A549 (cell line): ENCODE measurements at regions not wholly inside any gene's neighbourhood (a gene's known extent, or its start where the extent isn't known, plus 50 kb on each side); places are given as distances from the start of the nearest gene placed in this dataset.

Experiments
- ATAC-seq, 2 experiments: fragments of 200-7000 bp in 1 of 2; fragments of >200 bp in 1 of 2; cut with Nextera tagmentation in 1 of 2; cut with Tn5 transposase in 1 of 2; 3 replicates each; pipeline versions ENCODE4 v1.8.0 to v1.9.1; 2018 to 2020; ENCODE audit warnings: mild to moderate bottlenecking in 1 of 2, moderate library complexity in 1 of 2
- CTCF ChIA-PET: fragments of 300-600 bp; sonication (Branson Sonifier 250); formaldehyde crosslinking; extraction: SDS; loops from one replicate; lab custom pipeline; 2021; ENCODE audit warnings: antibody characterized with exemption, inconsistent platforms; lab: Yijun Ruan, JAX
- POLR2A ChIA-PET: fragments of 350-600 bp; formaldehyde crosslinking; extraction: SDS; loops from one replicate; lab custom pipeline; 2021; ENCODE audit warnings: antibody characterized with exemption, inconsistent platforms; lab: Yijun Ruan, JAX
- DNase-seq, 2 experiments: peaks; one replicate each; pipeline versions ENCODE4 v3.0.0 to v3.0.0-alpha.2; 2011 to 2016; ENCODE audit warnings: low read depth in 1 of 2, low spot score in 1 of 2
- FAIRE-seq: peaks from 2 replicates; lab custom pipeline; 2011; peaks lifted over from hg19 to GRCh38; lab: Jason Lieb, UNC
- H3K27ac ChIP-seq, 2 experiments: fragments of >200 bp; sonication (Bioruptor Twin); formaldehyde crosslinking; 3 replicates each; pipeline ENCODE4 v1.5.1; 2016 to 2017
- H3K4me1 ChIP-seq: fragments of >200 bp; sonication (Bioruptor Twin); formaldehyde crosslinking; 3 replicates; pipeline ENCODE4 v1.6.1; 2016
- H3K4me2 ChIP-seq: fragments of >200 bp; sonication (Bioruptor Twin); formaldehyde crosslinking; 3 replicates; pipeline ENCODE4 v1.6.1; 2016
- H3K4me3 ChIP-seq: fragments of >200 bp; sonication (Bioruptor Twin); formaldehyde crosslinking; 3 replicates; pipeline ENCODE4 v1.5.1; 2016
- H3K9me3 ChIP-seq: fragments of >200 bp; sonication (Bioruptor Twin); formaldehyde crosslinking; 3 replicates; pipeline ENCODE4 v1.6.1; 2016
- FOSB ChIP-seq: fragments of 250-450 bp; sonication (Bioruptor Pico); IDR thresholded peaks from 2 replicates; pipeline ENCODE4 v1.5.0; 2020; ENCODE audit warnings: mild to moderate bottlenecking, moderate library complexity
- FOSL2 ChIP-seq, 2 experiments: fragments of 450-650 bp in 1 of 2; fragments of >200 bp in 1 of 2; sonication (Bioruptor Twin) in 1 of 2; formaldehyde crosslinking; IDR thresholded peaks; 2 replicates each; pipeline versions ENCODE4 v1.5.0 to v1.6.1; 2016 to 2020; ENCODE audit warnings: mild to moderate bottlenecking in 1 of 2, moderate library complexity in 1 of 2
- FOXS1 ChIP-seq: fragments of 250-450 bp; sonication (Bioruptor Pico); IDR thresholded peaks from 2 replicates; pipeline ENCODE4 v1.5.0; 2020; ENCODE audit warnings: mild to moderate bottlenecking, moderate library complexity
- GATA3 ChIP-seq: IDR thresholded peaks from 2 replicates; pipeline ENCODE4 v1.6.1; 2012; ENCODE audit warnings: borderline replicate concordance
- HOXB5 ChIP-seq: fragments of 250-450 bp; sonication (Bioruptor Pico); IDR thresholded peaks from 2 replicates; pipeline ENCODE4 v1.5.0; 2020; ENCODE audit warnings: mild to moderate bottlenecking, moderate library complexity
- MAZ ChIP-seq: fragments of 150-350 bp; IDR thresholded peaks from 2 replicates; pipeline ENCODE4 v1.6.1; 2014; ENCODE audit warnings: antibody characterized with exemption, low read depth, low read length, borderline replicate concordance
- POLR2A ChIP-seq: IDR thresholded peaks from 2 replicates; pipeline ENCODE4 v1.6.1; 2012; ENCODE audit warnings: mild to moderate bottlenecking, low read length
- POLR2AphosphoS2 ChIP-seq: conservative IDR thresholded peaks from 2 replicates; pipeline ENCODE4 v1.6.1; 2012; ENCODE audit warnings: low read length, improper control_type of control experiment, inconsistent platforms
- RAD21 ChIP-seq, 2 experiments: fragments of >200 bp in 1 of 2; sonication (Bioruptor Twin) in 1 of 2; formaldehyde crosslinking in 1 of 2; IDR thresholded peaks in 1 of 2; conservative IDR thresholded peaks in 1 of 2; 2 replicates in 1 of 2; 3 replicates in 1 of 2; pipeline ENCODE4 v1.6.1; 2012 to 2018; ENCODE audit warnings: inconsistent platforms in 1 of 2
- RARB ChIP-seq: fragments of 250-450 bp; sonication (Bioruptor Pico); IDR thresholded peaks from 2 replicates; pipeline ENCODE4 v1.8.0; 2021; ENCODE audit warnings: mild to moderate bottlenecking, moderate library complexity
- SREBF2 ChIP-seq: fragments of 450-650 bp; IDR thresholded peaks from 2 replicates; pipeline ENCODE4 v1.6.1; 2014; ENCODE audit warnings: mild to moderate bottlenecking, moderate library complexity
- TFCP2L1 ChIP-seq: fragments of 250-450 bp; sonication (Bioruptor Pico); IDR thresholded peaks from 2 replicates; pipeline ENCODE4 v1.5.0; 2021; ENCODE audit warnings: mild to moderate bottlenecking
- TP53 ChIP-seq: fragments of 250-450 bp; sonication (Bioruptor Pico); IDR thresholded peaks from 2 replicates; pipeline ENCODE4 v1.5.0; 2021; ENCODE audit warnings: mild to moderate bottlenecking, moderate library complexity
- WGBS: methylation state at CpG from one replicate; pipeline ENCODE4 v1.1.6; 2017; ENCODE audit errors: missing lambda C conversion rate; 5-methylcytosine and 5-hydroxymethylcytosine counted together
- TF ChIP-seq, protein P1 (sequence below): fragments of >200 bp; sonication (Bioruptor Twin); formaldehyde crosslinking; IDR thresholded peaks from 2 replicates; pipeline ENCODE4 v1.6.1; 2016
- TF ChIP-seq, protein P2 (sequence below): fragments of 200-600 bp; sonication (generic); IDR thresholded peaks from 2 replicates; pipeline ENCODE4 v1.6.1; 2016; ENCODE audit warnings: antibody characterized with exemption, mild to moderate bottlenecking, moderate library complexity
- TF ChIP-seq, protein P3 (sequence below): fragments of 250-450 bp; sonication (Bioruptor Pico); IDR thresholded peaks from 2 replicates; pipeline ENCODE4 v1.5.0; 2020; ENCODE audit warnings: low read depth, mild to moderate bottlenecking, moderate library complexity
- TF ChIP-seq, protein P4 (sequence below): fragments of >200 bp; sonication (Bioruptor Twin); formaldehyde crosslinking; IDR thresholded peaks from 3 replicates; pipeline ENCODE4 v1.5.1; 2016

DNA sequence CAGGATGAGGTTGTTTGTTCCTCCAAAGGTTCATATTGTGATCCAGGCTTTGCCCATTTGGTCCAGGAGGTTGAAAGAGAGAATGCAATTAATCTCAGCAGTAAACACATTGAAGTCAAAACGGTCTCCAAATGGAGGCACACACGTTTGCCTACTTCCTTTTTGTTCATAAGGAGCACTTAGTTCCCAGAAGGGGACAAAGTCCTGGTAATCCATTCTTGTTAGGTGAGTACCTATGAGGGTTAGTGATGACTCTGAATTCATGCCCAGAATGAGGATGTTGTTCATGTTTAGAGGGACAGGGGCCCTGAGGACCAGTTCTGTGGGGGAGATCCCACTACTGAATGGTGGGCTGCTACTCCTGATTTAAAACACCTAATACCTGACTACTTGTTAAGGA, 177.7 kb downstream of the ALDH1A2 start:
- 0% methylated on average over 2 of the region's 2 CpGs for WGBS
- TF ChIP-seq TP53: no peak
- TF ChIP-seq, all 56 proteins: peak for 0
- H3K4me1 ChIP-seq: no peaks in the 10 kb centered on the region
- H3K4me2 ChIP-seq: no peak overlapping the region
- ChIA-PET POLR2A (no interaction called here), CTCF (no interaction called here)
- DNase-seq (no peak), FAIRE-seq (no peak), ATAC-seq (no peak)
- H3K4me3 ChIP-seq: no peak overlapping the region
- H3K9me3 ChIP-seq: peaks cover 4% of the 10 kb centered on the region; the same call in 2 of the 3 replicates
- no peak overlapping the region for H3K27ac ChIP-seq

DNA sequence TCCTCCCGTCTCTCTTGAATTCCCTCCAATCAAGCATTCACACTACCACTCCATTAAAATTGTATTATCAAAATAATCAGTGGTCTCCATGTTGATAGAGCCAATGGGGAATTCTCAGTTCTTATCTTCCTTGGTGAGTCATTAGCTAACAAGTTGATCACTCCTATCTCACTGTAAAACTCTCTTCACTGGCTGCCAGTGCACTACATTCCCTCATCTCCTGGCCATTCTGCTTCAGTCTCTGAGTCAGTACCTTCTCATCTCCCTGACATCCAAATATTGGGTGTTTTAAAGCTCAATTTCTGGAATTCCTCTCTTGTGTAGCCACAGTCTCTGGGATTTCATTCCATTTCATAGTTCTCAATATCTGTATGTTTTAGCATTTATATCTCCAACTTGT, 175.2 kb downstream of the ALDH1A2 start:
- Histone ChIP-seq H3K4me1 (no peaks in the 10 kb centered on the region), H3K4me3 (no peak overlapping the region), H3K9me3 (peaks cover 4% of the 10 kb centered on the region; the same call in 2 of the 3 replicates), H3K4me2 (no peak overlapping the region), H3K27ac (no peak overlapping the region)
- TF ChIP-seq, protein P1, sequence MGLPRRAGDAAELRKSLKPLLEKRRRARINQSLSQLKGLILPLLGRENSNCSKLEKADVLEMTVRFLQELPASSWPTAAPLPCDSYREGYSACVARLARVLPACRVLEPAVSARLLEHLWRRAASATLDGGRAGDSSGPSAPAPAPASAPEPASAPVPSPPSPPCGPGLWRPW: no peak
- no peak for TF ChIP-seq FOSL2 (IDR thresholded peaks at IDR 0.05)
- TF ChIP-seq FOSL2 (CRISPR knock-in tag; IDR thresholded peaks at IDR 0.05): no peak
- ChIA-PET POLR2A (no interaction called here), CTCF (interaction anchor here (0.8 to 2.4 kb wide), 4 partner anchors 10 to 330 kb away, joined by 3 to 11 read pairs (median 5); no protein-coding TSS in a partner anchor)
- no peak for DNase-seq
- ATAC-seq: no peak
- WGBS: 3% methylated on average over 1 of the region's 1 CpG
- FAIRE-seq: no peak

DNA sequence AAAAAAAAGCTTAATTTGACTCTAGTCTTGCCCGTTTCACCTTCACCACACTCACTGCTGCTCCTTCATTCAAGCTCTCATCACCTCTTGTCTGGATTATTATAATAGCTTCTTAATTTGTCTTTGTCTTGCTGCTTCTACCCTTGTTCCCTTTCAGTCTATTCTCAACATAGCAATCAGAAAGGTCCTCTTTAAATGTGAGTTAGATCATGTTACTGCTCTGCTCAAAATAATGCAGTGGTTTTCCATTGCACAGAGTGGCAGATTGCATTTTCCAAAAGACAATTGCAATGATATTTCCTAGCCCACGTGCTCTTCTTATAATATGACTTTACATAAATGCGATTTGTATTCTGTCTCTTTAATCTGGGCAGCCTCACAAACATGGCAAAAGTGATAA, 174.6 kb downstream of the ALDH1A2 start:
- CTCF ChIA-PET: interaction anchor here (0.8 to 2.4 kb wide), 5 partner anchors 10 to 331 kb away, joined by 3 to 11 read pairs (median 4); no protein-coding TSS in a partner anchor
- no peak for DNase-seq
- TF ChIP-seq, protein P2, sequence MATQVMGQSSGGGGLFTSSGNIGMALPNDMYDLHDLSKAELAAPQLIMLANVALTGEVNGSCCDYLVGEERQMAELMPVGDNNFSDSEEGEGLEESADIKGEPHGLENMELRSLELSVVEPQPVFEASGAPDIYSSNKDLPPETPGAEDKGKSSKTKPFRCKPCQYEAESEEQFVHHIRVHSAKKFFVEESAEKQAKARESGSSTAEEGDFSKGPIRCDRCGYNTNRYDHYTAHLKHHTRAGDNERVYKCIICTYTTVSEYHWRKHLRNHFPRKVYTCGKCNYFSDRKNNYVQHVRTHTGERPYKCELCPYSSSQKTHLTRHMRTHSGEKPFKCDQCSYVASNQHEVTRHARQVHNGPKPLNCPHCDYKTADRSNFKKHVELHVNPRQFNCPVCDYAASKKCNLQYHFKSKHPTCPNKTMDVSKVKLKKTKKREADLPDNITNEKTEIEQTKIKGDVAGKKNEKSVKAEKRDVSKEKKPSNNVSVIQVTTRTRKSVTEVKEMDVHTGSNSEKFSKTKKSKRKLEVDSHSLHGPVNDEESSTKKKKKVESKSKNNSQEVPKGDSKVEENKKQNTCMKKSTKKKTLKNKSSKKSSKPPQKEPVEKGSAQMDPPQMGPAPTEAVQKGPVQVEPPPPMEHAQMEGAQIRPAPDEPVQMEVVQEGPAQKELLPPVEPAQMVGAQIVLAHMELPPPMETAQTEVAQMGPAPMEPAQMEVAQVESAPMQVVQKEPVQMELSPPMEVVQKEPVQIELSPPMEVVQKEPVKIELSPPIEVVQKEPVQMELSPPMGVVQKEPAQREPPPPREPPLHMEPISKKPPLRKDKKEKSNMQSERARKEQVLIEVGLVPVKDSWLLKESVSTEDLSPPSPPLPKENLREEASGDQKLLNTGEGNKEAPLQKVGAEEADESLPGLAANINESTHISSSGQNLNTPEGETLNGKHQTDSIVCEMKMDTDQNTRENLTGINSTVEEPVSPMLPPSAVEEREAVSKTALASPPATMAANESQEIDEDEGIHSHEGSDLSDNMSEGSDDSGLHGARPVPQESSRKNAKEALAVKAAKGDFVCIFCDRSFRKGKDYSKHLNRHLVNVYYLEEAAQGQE: no peak
- TF ChIP-seq, protein P3, sequence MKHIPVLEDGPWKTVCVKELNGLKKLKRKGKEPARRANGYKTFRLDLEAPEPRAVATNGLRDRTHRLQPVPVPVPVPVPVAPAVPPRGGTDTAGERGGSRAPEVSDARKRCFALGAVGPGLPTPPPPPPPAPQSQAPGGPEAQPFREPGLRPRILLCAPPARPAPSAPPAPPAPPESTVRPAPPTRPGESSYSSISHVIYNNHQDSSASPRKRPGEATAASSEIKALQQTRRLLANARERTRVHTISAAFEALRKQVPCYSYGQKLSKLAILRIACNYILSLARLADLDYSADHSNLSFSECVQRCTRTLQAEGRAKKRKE (CRISPR knock-in tag): no peak
- TF ChIP-seq TFCP2L1 (no peak), RAD21 (conservative IDR thresholded peaks at IDR 0.05 in 1 of 2, IDR thresholded peaks at IDR 0.05 in 1 of 2) (no peak), MAZ (no peak)
- TF ChIP-seq, all 56 proteins: peak for 0
- POLR2A ChIA-PET: no interaction called here
- Histone ChIP-seq H3K9me3 (peaks cover 4% of the 10 kb centered on the region; the same call in 2 of the 3 replicates), H3K4me3 (no peak overlapping the region), H3K27ac (no peak overlapping the region), H3K4me2 (no peak overlapping the region), H3K4me1 (no peaks in the 10 kb centered on the region)
- 4% methylated on average over 3 of the region's 3 CpGs for WGBS
- FAIRE-seq (no peak), ATAC-seq (no peak)

DNA sequence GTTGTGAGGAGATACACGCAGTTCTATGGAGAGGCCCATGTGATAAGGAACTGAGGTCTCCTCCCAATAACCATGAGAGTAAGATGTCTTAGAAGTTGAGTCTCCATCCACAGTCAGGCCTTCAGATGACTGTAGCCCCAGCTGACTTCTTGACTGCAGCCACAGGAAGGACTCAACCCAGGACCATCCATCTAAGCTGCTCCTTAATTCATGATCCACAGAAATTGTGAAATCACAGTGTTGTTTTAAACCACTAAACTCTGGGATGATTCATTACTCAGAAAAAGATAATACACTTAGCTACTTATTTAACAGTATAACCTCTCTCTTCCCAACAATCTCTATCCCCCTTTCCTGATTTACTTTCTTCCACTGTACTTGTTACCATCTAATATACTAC, 173.3 kb downstream of the ALDH1A2 start:
- H3K27ac ChIP-seq: no peak overlapping the region
- CTCF ChIA-PET: interaction anchor here (0.8 to 2.4 kb wide), 4 partner anchors 12 to 32 kb away, joined by 3 to 11 read pairs (median 4); no protein-coding TSS in a partner anchor
- no peak for DNase-seq
- peaks cover 4% of the 10 kb centered on the region; the same call in 2 of the 3 replicates for H3K9me3 ChIP-seq
- H3K4me3 ChIP-seq: no peak overlapping the region
- FAIRE-seq: no peak
- H3K4me2 ChIP-seq: no peak overlapping the region
- no peaks in the 10 kb centered on the region for H3K4me1 ChIP-seq
- no peak for ATAC-seq
- 15% methylated on average over 1 of the region's 1 CpG for WGBS
- no peak for TF ChIP-seq HOXB5
- no peak for TF ChIP-seq RARB
- TF ChIP-seq FOXS1 (CRISPR knock-in tag): no peak
- TF ChIP-seq POLR2A: no peak
- TF ChIP-seq, protein P4, sequence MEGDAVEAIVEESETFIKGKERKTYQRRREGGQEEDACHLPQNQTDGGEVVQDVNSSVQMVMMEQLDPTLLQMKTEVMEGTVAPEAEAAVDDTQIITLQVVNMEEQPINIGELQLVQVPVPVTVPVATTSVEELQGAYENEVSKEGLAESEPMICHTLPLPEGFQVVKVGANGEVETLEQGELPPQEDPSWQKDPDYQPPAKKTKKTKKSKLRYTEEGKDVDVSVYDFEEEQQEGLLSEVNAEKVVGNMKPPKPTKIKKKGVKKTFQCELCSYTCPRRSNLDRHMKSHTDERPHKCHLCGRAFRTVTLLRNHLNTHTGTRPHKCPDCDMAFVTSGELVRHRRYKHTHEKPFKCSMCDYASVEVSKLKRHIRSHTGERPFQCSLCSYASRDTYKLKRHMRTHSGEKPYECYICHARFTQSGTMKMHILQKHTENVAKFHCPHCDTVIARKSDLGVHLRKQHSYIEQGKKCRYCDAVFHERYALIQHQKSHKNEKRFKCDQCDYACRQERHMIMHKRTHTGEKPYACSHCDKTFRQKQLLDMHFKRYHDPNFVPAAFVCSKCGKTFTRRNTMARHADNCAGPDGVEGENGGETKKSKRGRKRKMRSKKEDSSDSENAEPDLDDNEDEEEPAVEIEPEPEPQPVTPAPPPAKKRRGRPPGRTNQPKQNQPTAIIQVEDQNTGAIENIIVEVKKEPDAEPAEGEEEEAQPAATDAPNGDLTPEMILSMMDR: no peak
- TF ChIP-seq SREBF2: no peak
- no peak for TF ChIP-seq GATA3
- no peak for TF ChIP-seq FOSB (CRISPR knock-in tag)
- no peak for TF ChIP-seq MAZ
- no peak for TF ChIP-seq POLR2AphosphoS2
- POLR2A ChIA-PET: no interaction called here
